HG03025 (cell line): ENCODE measurements at regions not wholly inside any gene's neighbourhood (a gene's known extent, or its start where the extent isn't known, plus 50 kb on each side); places are given as distances from the start of the nearest gene placed in this dataset.

Source experiments
- ATAC-seq: cut with Tn5 transposase; IDR thresholded peaks from one replicate; pipeline ENCODE4 v1.9.1; 2021; ENCODE audit warnings: mild to moderate bottlenecking, moderate library complexity; ENCODE audit not compliant: unreplicated experiment, low FRiP score

DNA sequence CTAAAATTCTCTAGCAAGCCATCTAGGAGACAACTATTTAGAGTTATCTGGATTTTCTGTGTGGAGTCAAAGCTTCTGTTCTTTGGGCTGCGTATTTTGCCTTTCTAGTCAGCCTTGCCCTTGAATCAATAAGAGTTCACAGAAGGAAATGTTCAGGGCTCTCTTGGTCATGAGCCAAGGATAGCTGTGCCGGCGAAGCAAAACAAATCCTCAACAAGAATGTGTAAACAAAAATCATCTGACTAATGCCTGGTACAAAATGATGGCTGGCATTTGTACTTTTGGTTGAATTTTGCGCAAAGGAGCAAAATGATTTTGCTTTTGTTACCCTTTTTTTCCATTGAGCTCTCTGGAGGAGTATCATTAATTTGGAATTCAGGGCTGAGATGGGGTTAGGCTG, 171.1 kb downstream of the DACT1 start:
- ATAC-seq = no peak

DNA sequence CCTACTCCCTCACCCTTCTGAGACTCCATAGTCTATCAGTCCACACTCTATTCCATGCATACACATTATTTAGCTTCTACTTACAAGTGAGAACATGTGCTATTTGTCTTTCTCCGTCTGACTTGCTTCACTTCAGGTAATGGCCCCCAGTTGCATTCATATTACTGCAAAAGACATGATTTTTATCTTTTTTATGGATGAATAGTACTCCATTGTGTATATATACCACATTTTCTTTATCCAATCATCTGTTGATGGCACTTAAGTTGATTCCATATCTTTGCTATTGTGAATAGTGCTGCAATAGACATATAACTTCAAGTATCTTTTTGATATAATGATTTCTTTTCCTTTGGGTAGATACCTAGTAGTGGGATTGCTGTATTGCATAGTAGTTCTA, 171.8 kb downstream of the DACT1 start:
- no peak for ATAC-seq

DNA sequence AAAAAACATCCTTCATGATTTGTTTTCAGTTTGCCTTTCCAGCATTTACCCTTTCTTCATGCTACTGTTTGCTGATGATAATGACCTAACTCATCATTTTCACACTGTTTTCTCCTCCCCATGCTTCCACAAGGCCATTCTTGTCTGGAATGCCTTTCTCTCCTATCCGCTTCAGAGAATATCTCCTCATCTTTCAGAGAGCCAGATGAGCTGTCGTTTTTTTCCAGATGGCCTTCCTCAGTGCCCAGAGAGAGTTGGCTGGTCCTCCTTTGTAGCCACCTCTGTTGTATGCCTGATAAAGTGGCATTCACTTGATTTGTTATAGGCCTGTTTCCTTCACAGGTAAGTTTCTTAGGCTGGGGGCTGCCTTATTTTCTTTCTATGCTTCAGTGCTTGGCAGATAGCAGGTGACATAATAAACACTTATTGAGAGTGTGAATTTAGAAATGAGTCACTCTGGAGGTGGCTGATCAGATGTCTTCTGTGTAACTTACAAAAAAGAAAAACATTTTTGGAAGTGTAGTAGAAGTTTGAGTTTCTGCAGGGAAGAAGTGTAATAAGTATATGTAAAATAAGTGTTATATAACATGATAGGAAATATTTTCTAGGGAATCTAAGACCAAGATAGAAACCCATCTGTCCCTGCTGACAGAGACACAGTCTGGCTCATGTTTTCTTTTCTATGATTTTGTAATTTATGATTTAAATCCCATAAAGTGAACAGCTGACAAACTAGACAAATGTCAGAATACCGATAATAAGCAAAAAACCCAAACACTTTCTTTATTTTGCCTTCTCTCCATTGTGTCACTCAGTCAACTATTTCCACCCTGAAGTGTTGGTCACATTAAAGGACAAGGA, 174.5 kb downstream of the DACT1 start:
- no peak for ATAC-seq

DNA sequence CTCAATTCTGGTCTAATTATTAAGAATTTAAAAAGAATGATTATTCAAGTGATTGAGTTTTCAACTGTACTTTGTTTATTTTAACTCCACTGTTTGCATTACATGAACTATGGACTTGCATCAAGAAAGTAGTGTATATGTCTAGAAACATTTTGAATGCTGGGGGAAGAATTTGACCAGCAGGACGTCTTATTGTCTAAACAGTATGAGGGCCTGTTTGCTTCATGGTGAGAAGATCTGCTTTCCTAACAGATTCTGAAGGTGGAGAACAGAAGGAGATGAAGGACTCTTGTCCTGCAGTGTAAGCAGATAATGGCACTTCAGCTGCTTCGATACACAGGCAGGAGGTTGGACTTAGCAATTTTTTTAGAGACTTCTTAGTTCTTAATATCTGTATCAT, 176.0 kb downstream of the DACT1 start:
- ATAC-seq = no peak

DNA sequence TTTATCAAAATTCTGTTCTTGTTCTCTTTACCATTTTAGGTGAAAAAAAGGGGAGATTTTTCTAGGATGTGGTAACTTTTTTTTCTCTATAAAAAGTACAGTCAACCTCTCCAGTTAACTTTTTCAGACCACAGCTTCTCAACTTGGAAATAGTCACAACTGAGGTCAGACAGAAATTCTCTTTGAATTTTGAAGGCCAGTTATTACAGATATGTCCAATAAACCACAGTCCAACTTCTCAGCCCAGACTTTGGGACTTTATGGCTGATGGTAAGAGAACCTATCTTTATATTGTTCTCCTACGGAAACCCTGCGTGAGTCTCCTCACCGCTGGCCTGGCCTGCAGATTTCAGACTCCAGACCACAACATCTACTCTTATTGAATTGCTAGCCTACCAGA, 176.7 kb downstream of the DACT1 start:
- no peak for ATAC-seq

DNA sequence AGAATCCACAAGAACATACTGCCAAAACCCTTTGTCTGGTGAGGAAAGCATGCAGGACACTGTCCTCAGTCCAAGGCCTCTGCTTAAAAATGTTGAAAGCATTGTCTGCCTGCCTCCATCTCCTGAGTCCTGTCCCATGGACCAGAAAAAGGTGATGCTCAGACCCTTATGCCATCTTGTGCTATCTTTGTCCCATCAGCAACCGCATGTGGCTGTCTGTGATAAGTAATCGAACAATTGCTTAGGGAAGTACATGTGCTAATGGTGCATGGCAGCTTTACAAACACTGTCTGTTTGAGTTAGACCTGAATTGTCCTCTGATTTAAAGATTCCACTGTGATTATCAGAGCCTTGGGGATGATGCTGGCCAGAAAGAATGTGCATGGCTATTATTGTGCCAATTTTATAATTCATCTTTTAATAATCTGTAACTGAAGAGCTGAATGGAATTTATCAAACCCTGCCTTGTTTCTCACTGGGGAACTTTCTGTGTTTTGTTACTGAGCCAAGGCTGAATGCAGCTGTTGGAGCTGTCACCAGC, 177.5 kb downstream of the DACT1 start:
- no peak for ATAC-seq

DNA sequence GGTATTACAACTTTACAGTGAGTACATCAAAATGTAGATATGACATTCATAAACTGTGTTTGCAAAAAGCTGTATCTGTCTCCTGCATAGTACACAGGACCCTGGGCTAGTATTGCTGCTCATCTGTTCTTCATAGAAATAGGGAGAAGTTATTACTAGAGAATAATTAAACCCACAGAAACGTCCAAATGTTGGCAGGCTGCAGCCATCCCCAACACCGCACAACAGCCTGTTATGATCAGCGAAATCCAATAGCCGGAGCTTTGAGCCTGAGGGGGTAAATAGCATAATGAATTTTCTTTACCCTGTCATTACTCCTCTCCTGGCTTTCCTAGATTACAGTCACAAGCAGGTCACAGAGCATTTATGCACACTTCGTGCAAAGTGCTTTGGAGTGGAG, 178.0 kb downstream of the DACT1 start:
- ATAC-seq = no peak

DNA sequence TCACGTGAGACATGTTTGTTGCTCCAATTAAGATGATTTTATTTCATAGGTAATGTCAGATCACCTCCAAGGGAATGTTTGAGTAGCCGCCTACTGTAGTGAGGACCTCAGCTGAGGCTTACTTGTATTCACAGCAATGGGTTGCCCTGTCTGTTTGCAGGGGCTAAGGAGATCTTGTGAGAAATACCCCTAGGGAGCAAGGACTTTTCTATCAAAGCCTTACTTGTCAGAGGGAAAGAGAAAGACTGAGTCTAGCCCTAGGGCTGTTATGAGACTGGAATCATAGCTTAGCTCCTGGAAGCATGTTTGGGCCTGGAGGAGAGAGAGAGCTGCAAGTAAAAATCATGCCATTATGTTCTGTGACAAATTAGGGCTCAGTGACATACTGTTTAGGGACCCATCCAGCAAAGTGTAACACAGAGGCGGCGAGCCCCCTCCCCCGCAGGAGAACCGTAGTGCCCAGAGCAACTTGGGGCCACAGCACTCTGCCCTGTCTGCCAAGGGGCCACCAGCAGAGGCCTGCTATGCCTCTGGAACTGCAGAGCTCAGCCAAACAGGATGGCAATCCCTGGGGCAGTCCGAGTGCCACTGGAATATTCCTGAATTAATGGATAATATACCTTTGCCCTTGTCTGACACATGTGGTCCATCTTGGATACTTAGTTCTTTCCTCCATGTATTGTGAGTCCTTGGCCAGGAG, 178.8 kb downstream of the DACT1 start:
- ATAC-seq = no peak

DNA sequence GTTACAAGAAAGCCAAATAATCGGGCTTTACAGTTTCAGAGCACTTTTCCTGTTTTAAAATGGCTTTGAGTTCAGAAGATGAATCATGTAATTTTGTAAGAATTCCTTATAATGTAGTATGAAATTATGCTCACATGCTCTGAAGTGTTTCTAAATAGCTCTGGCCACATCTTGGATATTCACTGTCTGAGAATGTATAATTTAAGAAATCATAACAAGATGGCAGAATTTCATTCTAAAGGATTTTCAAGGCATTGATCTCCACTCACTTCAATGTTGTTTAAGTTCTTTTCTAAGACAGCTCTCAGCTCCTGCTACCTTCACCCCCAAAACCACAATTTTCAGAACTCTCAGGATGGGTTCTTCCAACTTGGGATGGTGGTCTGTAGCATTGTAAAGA, 180.1 kb downstream of the DACT1 start:
- no peak for ATAC-seq

DNA sequence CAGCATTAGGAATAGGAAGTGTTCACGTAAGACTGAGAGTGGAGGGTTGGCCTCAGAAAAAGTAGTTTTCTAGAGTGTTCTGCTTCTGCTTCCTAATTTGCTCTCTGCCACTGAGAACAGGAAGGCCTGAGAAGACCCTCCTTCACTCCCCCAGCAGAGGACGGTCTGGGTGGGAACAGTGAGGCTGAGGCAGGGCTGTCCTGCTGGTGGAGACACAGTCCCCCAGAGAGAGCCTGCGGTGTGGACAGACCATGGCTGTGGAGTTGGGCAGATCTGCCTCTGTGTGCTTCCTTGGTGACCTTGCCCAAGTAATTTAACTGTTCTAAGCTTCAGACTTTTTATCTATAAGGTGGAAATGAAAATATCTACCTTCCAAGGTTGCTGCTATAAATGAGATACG, 182.3 kb downstream of the DACT1 start:
- no peak for ATAC-seq

DNA sequence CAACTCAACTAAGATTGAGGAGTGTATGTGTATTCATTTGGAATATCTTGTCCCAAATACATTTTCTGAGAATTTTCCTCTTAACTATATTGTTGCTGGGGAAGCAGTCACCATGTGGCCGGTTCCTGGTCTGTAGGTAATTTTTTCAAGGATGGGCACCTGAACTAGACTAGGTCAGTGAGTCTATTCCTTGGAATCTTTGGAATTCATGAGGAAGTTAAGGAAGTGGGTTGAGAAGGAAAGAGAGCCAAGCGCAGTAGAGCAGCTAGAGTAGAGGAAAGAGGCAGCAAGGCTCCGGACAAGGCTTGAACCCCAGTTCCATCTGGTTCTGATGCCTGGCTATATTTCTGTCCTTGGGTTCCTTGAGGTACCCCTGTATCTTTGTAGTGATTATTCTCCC, 183.7 kb downstream of the DACT1 start:
- ATAC-seq = no peak

DNA sequence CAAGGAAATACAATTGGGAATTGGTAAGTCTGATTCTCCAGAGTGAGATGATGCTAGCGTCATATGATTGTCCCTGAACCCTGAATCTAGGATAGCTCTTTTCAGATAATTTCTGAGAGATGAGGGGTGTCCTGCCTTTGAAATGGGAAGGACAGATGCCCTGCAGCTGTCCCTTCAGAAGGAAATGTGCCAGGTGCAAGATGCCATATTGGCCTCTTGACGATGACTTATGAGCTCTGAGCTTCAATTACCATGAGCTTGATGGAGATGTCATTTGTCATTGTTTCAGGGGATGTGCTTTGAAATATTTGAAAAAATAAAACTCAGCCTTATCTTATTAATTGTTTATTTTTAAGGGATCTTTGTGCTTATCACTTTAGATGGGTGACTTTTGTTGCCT, 185.1 kb downstream of the DACT1 start:
- no peak for ATAC-seq

DNA sequence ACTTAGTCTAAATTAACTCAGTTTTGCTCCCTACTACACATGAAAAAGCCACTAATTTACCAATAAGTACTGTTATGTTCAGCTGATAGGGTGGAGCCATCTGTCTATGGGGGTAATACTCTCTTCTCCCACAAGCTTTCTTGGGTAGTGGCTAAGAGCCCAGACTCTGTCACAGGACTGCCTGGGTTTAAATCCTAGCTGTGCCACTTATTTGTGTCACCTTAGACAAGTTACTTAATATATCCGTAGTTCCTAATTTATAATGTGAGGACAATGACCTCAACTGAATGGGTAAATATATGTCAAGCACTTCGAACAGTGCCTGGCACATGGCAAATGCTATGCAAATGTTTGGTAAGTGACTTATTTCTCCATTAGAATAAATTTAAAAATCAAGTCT, 185.6 kb downstream of the DACT1 start:
- ATAC-seq = no peak

DNA sequence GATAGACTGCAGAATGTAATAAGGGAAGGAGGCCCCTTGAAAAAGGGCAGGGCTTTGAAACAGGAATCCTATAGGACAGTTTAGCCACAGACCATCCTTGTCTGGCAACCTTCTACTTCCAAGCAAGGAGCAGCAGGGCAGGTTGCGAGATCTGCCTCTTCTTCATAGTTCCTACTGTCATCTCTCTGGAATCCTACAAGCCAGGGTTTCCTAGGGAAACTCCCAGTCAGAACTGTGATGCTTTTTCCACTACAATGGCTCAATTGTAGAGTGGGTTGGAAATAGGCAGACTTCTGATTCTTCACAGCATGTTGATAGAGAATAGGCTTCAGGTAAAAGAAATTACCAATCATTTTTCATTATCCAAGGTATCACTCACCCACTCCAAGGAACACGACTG, 186.3 kb downstream of the DACT1 start:
- no peak for ATAC-seq

DNA sequence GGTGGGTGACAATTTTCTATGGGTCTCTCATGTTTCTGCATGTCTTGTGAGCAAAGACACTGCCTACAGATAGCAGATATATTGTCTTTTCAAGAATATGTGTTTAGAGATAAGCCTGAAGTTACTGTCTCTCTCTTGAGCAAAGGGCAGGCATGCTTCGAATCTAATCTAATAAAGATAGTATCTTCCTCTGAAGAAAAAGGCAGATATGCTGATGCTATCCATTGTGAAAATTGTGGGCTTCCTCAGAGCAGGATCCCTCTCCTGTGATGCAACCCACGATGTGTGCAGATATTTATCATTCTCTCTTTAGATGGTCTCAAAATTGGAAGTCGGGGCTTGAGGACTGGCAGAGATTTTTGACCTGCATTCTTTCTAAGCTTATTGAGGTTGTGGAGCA, 187.0 kb downstream of the DACT1 start:
- ATAC-seq = no peak

DNA sequence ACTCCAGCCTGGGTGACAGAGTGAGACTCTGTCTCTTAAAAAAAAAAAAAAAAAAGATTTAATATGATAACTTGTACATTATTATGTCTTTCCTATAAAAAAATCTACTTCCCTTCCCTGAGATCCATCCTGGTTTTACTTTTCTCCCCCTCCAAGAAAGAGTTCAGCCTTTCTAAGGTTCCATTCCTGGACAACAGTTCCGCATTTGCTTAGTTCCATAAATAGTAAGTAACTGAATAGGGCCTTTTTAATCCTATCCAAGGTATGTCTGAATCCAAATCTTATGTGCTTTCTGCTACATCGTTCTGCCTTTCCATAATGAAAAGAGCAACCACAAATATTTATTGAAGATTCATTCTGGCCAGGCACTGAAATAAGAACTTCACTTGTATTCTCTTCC, 187.8 kb downstream of the DACT1 start:
- no peak for ATAC-seq

DNA sequence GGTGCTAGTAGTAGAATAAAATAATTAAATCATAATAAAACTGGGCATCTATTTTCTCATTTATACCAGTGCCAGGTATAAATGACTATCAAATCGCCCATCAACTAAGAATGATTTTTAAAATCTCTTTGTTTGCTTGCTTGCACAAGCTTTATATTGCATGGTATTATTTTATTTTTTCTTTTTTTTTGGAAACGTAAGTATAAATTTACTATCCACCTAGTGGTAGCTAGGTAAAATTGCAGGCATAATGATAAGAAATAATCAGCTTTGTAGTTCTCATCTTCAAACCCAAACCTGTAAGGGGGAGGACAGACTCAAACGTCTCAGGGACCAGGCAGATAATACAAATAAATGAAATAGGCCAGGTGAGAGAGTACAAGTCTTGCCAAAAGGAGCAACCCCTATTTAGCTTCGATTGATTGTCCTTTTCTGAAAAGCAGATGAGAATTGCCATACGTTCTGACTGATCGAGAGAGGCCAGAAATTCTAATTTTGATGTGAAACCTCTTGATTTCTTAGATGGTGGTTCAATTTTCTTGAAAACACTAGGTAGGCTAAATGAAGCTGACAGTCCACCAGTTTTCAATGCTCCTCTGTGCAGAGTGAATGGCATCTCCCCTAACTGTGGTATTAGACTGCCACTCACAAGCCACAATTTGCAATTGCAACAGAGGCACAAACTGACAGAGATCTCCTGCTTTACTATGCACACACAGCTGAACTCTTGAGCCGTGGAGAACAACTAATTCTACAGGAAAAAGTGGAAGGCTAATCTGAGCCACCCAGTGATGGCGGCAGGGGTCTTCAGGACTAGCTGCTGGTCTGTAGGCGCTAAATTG, 189.3 kb downstream of the DACT1 start:
- no peak for ATAC-seq

DNA sequence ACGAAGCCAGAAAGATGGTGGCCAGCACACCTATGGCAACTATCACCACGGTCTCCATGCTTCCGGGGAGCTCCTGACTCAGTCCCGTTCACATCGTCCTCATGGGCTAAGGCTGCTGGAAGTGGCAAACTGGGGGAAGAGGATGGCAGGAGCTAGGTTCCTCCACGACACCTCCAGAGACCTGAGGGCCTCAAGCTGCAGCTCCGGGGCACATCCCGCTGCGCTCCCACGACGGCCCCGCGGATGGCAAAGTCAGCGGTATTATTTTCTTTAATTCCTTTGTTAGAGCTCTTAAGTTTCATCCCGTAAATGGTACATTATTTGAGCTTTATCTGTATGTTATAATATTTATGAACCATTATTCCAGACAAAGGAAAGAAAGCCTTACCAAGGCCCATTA, 190.5 kb downstream of the DACT1 start:
- no peak for ATAC-seq

DNA sequence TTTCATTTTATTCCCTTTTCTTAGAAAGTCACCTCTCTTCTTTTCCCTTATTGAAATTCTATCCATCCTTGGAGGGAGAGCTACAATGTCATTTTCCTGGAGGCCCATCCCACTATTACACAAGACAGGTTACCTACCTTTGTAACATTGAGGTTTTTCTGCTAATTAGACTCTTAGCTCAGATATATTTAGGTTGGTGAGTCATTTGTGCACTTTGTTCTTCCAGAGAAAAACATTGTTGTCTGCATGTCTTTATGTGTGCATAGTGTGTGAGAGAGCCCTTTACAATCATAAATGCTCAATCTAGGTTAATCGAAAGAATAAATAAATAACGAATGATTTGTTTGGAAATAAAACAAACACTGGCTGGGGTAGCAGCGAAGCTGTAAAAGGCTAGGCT, 191.8 kb downstream of the DACT1 start:
- no peak for ATAC-seq

DNA sequence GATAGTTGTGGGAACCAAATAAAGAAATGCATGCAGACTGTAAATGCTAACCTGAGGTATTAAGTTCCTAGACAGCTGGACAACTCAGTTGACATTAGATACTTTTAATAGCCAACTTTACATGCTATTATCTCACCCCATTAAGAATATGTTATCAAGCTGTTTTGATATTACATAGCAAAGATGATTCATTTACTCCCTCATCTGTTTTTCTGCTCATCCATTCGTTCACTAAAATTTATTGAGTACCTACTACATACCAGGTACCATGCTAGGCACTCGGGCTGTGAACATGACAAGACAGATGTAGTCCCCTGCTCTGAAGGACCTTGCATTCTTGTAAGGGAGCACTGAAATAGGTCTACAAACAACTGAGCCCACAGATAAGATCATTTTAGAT, 192.4 kb downstream of the DACT1 start:
- no peak for ATAC-seq

DNA sequence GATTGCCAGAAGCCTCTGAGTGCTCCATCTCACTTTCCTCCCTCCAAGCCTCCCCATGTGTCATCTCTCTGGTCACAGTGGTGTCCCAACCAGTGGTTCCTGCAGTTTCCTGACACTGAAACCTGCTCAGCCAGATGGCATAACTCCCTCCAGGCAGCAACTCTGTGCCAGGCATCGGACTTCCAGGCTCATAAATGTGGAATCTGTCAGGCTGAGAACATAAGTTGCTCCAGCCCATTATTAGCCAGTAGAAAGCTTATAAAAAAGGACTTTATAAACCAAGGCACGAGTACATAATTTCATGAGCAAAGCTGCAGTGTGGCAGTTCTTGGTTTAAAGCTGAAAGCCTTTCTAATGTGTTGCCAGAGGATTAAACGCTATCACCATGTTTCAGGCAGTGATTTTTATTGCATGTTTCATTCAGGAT, 194.3 kb downstream of the DACT1 start:
- no peak for ATAC-seq
